NCI-H1694 (cell line): ENCODE measurements at regions not wholly inside any gene's neighbourhood (a gene's known extent, or its start where the extent isn't known, plus 50 kb on each side); places are given as distances from the start of the nearest gene placed in this dataset.

Experiments
- DNase-seq: peaks from one replicate; lab custom pipeline; 2025; lab: John Stamatoyannopoulos, UW

- DNase-seq: no peak
These were observed 565.7 kb downstream of the TCERG1L start for GRCh38 chr10:130745821-130746220.

- no peak for DNase-seq
These were observed 565.2 kb downstream of the TCERG1L start for GRCh38 chr10:130746311-130746710.

GRCh38 chr10:130747356-130747755, 564.2 kb downstream of the TCERG1L start:
- DNase-seq: no peak

GRCh38 chr10:130747946-130748345, 563.6 kb downstream of the TCERG1L start:
- no peak for DNase-seq

GRCh38 chr10:130748409-130749057, 563.0 kb downstream of the TCERG1L start:
- no peak for DNase-seq

GRCh38 chr10:130749911-130750310, 561.6 kb downstream of the TCERG1L start:
- no peak for DNase-seq

GRCh38 chr10:130750441-130750840, 561.1 kb downstream of the TCERG1L start:
- no peak for DNase-seq

GRCh38 chr10:130751106-130751840, 560.2 kb downstream of the TCERG1L start:
- DNase-seq: no peak

- DNase-seq: no peak
These were observed 559.7 kb downstream of the TCERG1L start for GRCh38 chr10:130751851-130752250.

- DNase-seq: no peak
These were observed 554.9 kb downstream of the TCERG1L start for GRCh38 chr10:130756651-130757050.

GRCh38 chr10:130757271-130757670, 554.2 kb downstream of the TCERG1L start:
- DNase-seq: no peak

GRCh38 chr10:130757821-130758489, 553.6 kb downstream of the TCERG1L start:
- DNase-seq: no peak

GRCh38 chr10:130758529-130758928, 553.0 kb downstream of the TCERG1L start:
- no peak for DNase-seq

- DNase-seq: no peak
These were observed 550.4 kb downstream of the TCERG1L start for GRCh38 chr10:130761032-130761575.

- no peak for DNase-seq
These were observed 549.7 kb downstream of the TCERG1L start for GRCh38 chr10:130761788-130762301.

GRCh38 chr10:130762491-130762890, 549.0 kb downstream of the TCERG1L start:
- no peak for DNase-seq

GRCh38 chr10:130763071-130763470, 548.5 kb downstream of the TCERG1L start:
- DNase-seq: no peak

GRCh38 chr10:130763491-130763890, 548.0 kb downstream of the TCERG1L start:
- no peak for DNase-seq

GRCh38 chr10:130764651-130765050, 546.9 kb downstream of the TCERG1L start:
- no peak for DNase-seq

GRCh38 chr10:130766071-130766470, 545.5 kb downstream of the TCERG1L start:
- DNase-seq: no peak

- no peak for DNase-seq
These were observed 544.3 kb downstream of the TCERG1L start for GRCh38 chr10:130767116-130767730.
